ENCODE measurements at regions not wholly inside any gene's neighbourhood (a gene's known extent, or its start where the extent isn't known, plus 50 kb on each side); places are given as distances from the start of the nearest gene placed in this dataset.

DNA sequence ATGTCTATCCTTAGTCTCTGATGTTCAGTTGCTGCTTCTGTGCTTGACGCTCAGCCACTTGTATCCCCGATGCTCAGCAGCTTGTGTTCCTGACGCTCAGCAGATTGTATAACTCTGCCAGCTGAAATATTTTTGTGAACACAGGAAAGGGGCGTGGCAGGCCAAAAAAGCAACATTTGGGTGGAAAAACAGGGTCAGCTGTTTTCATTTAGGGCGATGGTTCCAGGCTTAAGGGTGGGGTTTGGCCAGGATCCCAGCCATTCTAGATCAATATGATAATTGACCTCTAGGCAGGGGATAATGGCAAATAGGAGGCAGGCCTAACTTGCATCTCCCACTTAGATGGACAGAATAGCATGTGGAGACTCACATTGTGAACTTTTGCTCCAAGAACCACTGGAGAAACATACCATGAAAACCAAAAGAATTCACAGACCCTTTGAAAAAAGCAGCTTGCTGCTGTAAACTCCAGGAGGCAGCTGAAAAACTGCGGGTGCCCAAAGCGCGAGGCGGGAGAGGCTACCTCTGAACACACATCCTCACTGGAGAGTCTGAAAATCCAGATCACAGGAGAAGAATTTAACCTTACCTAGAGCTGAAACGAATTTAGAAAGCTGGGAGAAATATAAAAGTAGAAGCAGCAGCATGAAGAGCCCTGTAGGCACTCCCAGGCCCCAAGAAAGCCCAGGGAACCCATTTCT, 58.3 kb downstream of the ZNF648 start:
- Histone ChIP-seq H3K36me3 (ENCODE audit: control insufficient read depth in 4 of 4, insufficient read depth in 3 of 4, low read depth in 1 of 4, low read length in 3 of 4) (no peaks in the 10 kb centered on the region), H3K4me3 (ENCODE audit: low read depth in 1 of 3, low read length in 3 of 3) (no peak overlapping the region), H3K4me1 (ENCODE audit: control insufficient read depth in 4 of 4, insufficient read depth in 4 of 4, low read length in 3 of 4) (no peaks in the 10 kb centered on the region), H3K27ac (ENCODE audit: low read depth in 1 of 2, low read length in 2 of 2) (no peak overlapping the region), H3K9me3 (ENCODE audit: control insufficient read depth in 4 of 4, low read length in 3 of 4) (no peaks in the 10 kb centered on the region), H3K9ac (ENCODE audit: low read depth in 1 of 2, low read length in 2 of 2) (no peak overlapping the region), H3K27me3 (ENCODE audit: control insufficient read depth in 4 of 4, insufficient read depth in 4 of 4, low read length in 3 of 4) (no peaks in the 10 kb centered on the region)
- no peak for DNase-seq (ENCODE audit: low spot score)
- TF ChIP-seq, protein P1, sequence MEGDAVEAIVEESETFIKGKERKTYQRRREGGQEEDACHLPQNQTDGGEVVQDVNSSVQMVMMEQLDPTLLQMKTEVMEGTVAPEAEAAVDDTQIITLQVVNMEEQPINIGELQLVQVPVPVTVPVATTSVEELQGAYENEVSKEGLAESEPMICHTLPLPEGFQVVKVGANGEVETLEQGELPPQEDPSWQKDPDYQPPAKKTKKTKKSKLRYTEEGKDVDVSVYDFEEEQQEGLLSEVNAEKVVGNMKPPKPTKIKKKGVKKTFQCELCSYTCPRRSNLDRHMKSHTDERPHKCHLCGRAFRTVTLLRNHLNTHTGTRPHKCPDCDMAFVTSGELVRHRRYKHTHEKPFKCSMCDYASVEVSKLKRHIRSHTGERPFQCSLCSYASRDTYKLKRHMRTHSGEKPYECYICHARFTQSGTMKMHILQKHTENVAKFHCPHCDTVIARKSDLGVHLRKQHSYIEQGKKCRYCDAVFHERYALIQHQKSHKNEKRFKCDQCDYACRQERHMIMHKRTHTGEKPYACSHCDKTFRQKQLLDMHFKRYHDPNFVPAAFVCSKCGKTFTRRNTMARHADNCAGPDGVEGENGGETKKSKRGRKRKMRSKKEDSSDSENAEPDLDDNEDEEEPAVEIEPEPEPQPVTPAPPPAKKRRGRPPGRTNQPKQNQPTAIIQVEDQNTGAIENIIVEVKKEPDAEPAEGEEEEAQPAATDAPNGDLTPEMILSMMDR (IDR thresholded peaks at IDR 0.05; ENCODE audit: low read depth, low read length, missing input control): no peak
- no peak for TF ChIP-seq YY1 (IDR thresholded peaks at IDR 0.05)
- TF ChIP-seq RAD21 (IDR thresholded peaks at IDR 0.05): no peak
- no peak for TF ChIP-seq GABPA (IDR thresholded peaks at IDR 0.05 in 1 of 2, conservative IDR thresholded peaks at IDR 0.05 in 1 of 2)
- no peak for TF ChIP-seq EGR1 (IDR thresholded peaks at IDR 0.05; ENCODE audit: low read depth in 2 of 2)
- TF ChIP-seq FOXA1 (IDR thresholded peaks at IDR 0.05): no peak
- TF ChIP-seq JUND (IDR thresholded peaks at IDR 0.05): no peak
- TF ChIP-seq HNF4A (conservative IDR thresholded peaks at IDR 0.05): no peak
- TF ChIP-seq, protein P2, sequence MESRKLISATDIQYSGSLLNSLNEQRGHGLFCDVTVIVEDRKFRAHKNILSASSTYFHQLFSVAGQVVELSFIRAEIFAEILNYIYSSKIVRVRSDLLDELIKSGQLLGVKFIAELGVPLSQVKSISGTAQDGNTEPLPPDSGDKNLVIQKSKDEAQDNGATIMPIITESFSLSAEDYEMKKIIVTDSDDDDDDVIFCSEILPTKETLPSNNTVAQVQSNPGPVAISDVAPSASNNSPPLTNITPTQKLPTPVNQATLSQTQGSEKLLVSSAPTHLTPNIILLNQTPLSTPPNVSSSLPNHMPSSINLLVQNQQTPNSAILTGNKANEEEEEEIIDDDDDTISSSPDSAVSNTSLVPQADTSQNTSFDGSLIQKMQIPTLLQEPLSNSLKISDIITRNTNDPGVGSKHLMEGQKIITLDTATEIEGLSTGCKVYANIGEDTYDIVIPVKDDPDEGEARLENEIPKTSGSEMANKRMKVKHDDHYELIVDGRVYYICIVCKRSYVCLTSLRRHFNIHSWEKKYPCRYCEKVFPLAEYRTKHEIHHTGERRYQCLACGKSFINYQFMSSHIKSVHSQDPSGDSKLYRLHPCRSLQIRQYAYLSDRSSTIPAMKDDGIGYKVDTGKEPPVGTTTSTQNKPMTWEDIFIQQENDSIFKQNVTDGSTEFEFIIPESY (IDR thresholded peaks at IDR 0.05): no peak
- no peak for TF ChIP-seq SP1 (IDR thresholded peaks at IDR 0.05)
- no peak for TF ChIP-seq TAF1 (conservative IDR thresholded peaks at IDR 0.05)
- TF ChIP-seq, protein P3, sequence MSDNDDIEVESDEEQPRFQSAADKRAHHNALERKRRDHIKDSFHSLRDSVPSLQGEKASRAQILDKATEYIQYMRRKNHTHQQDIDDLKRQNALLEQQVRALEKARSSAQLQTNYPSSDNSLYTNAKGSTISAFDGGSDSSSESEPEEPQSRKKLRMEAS (IDR thresholded peaks at IDR 0.05): no peak
- TF ChIP-seq, protein P4, sequence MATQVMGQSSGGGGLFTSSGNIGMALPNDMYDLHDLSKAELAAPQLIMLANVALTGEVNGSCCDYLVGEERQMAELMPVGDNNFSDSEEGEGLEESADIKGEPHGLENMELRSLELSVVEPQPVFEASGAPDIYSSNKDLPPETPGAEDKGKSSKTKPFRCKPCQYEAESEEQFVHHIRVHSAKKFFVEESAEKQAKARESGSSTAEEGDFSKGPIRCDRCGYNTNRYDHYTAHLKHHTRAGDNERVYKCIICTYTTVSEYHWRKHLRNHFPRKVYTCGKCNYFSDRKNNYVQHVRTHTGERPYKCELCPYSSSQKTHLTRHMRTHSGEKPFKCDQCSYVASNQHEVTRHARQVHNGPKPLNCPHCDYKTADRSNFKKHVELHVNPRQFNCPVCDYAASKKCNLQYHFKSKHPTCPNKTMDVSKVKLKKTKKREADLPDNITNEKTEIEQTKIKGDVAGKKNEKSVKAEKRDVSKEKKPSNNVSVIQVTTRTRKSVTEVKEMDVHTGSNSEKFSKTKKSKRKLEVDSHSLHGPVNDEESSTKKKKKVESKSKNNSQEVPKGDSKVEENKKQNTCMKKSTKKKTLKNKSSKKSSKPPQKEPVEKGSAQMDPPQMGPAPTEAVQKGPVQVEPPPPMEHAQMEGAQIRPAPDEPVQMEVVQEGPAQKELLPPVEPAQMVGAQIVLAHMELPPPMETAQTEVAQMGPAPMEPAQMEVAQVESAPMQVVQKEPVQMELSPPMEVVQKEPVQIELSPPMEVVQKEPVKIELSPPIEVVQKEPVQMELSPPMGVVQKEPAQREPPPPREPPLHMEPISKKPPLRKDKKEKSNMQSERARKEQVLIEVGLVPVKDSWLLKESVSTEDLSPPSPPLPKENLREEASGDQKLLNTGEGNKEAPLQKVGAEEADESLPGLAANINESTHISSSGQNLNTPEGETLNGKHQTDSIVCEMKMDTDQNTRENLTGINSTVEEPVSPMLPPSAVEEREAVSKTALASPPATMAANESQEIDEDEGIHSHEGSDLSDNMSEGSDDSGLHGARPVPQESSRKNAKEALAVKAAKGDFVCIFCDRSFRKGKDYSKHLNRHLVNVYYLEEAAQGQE (IDR thresholded peaks at IDR 0.05): no peak
- no peak for TF ChIP-seq HNF4G (IDR thresholded peaks at IDR 0.05)
- no peak for TF ChIP-seq RXRA (IDR thresholded peaks at IDR 0.05)
- 73% methylated on average over 10 of the region's 10 CpGs for WGBS

DNA sequence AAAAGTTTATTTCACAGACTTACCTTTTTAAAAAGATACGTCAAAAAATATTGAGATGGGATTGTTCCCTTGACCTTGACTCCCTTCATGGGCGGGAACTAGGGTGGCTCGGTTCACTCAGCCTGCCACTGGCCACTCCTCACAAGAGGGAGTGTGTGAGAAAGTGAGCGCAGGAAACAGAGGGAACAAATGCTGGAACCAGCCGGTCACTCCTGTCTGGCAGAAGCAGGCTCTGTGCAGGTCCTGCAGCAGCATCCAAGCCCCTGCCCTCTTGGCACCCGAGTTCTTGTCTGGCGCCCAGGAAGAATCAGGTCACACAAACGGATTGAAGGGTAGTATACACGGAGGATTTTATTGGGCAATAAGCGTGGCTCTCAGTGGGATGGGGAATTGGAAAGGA, 58.9 kb downstream of the ZNF648 start:
- 68% methylated on average over 10 of the region's 10 CpGs for WGBS
- no peak overlapping the region for H3K9ac ChIP-seq (ENCODE audit: low read depth in 1 of 2, low read length in 2 of 2)
- TF ChIP-seq HNF4A (conservative IDR thresholded peaks at IDR 0.05) (no peak), SP1 (IDR thresholded peaks at IDR 0.05) (no peak), FOXA2 (IDR thresholded peaks at IDR 0.05) (no peak), RAD21 (IDR thresholded peaks at IDR 0.05) (no peak), GABPA (IDR thresholded peaks at IDR 0.05 in 1 of 2, conservative IDR thresholded peaks at IDR 0.05 in 1 of 2) (no peak), EGR1 (IDR thresholded peaks at IDR 0.05; ENCODE audit: low read depth in 2 of 2) (no peak), TAF1 (conservative IDR thresholded peaks at IDR 0.05) (no peak), RXRA (IDR thresholded peaks at IDR 0.05) (no peak), JUND (IDR thresholded peaks at IDR 0.05) (no peak)
- TF ChIP-seq, protein P4 (IDR thresholded peaks at IDR 0.05): no peak
- TF ChIP-seq, protein P5, sequence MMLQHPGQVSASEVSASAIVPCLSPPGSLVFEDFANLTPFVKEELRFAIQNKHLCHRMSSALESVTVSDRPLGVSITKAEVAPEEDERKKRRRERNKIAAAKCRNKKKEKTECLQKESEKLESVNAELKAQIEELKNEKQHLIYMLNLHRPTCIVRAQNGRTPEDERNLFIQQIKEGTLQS (IDR thresholded peaks at IDR 0.05): no peak
- TF ChIP-seq, protein P3 (IDR thresholded peaks at IDR 0.05): no peak

More for the DNA sequence above, 58.9 kb downstream of the ZNF648 start:
- H3K36me3 ChIP-seq (ENCODE audit: control insufficient read depth in 4 of 4, insufficient read depth in 3 of 4, low read depth in 1 of 4, low read length in 3 of 4): no peaks in the 10 kb centered on the region
- no peaks in the 10 kb centered on the region for H3K4me1 ChIP-seq (ENCODE audit: control insufficient read depth in 4 of 4, insufficient read depth in 4 of 4, low read length in 3 of 4)
- H3K27me3 ChIP-seq (ENCODE audit: control insufficient read depth in 4 of 4, insufficient read depth in 4 of 4, low read length in 3 of 4): no peaks in the 10 kb centered on the region
- no peak overlapping the region for H3K4me3 ChIP-seq (ENCODE audit: low read depth in 1 of 3, low read length in 3 of 3)
- H3K9me3 ChIP-seq (ENCODE audit: control insufficient read depth in 4 of 4, low read length in 3 of 4): no peaks in the 10 kb centered on the region
- H3K27ac ChIP-seq (ENCODE audit: low read depth in 1 of 2, low read length in 2 of 2): no peak overlapping the region
- no peak for DNase-seq (ENCODE audit: low spot score)

All from liver (tissue), 8 donors.